ENCODE measurements at regions not wholly inside any gene's neighbourhood (a gene's known extent, or its start where the extent isn't known, plus 50 kb on each side); places are given as distances from the start of the nearest gene placed in this dataset.
A peak's percentile ranks its signal among the peaks of the same experiment; 100 is the strongest.

GRCh38 chr4:124790471-124790870 lies 77.9 kb upstream of the ANKRD50 start:
- H3K27me3 ChIP-seq (replicated peaks; ENCODE audit: insufficient read depth, low read length): no peaks in the 10 kb centered on the region
- H3K4me1 ChIP-seq (ENCODE audit: low read length): no peaks in the 10 kb centered on the region
- no peaks in the 10 kb centered on the region for H3K9me3 ChIP-seq (replicated peaks; ENCODE audit: insufficient read depth, low read length)
- no peak overlapping the region for H3K4me2 ChIP-seq (ENCODE audit: low read depth, low read length)
- no peaks in the 10 kb centered on the region for H3K36me3 ChIP-seq (replicated peaks; ENCODE audit: insufficient read depth, low read length)
- H3K79me2 ChIP-seq (ENCODE audit: low read length): no peaks in the 10 kb centered on the region
- no peak for DNase-seq
- H4K20me1 ChIP-seq (ENCODE audit: insufficient read depth, low read length): no peaks in the 10 kb centered on the region
- no peak overlapping the region for H2AFZ ChIP-seq (ENCODE audit: low read length)
- H3K27ac ChIP-seq (ENCODE audit: low read length): no peak overlapping the region
- no peaks in the 10 kb centered on the region for H3K9me2 ChIP-seq (replicated peaks; ENCODE audit: insufficient read depth, low read length)
- H3K4me3 ChIP-seq (ENCODE audit: low read length): no peak overlapping the region
- H3K9ac ChIP-seq (ENCODE audit: low read length): no peak overlapping the region
- H3F3A ChIP-seq (ENCODE audit: insufficient read depth, low read length): no peaks in the 10 kb centered on the region
- TF ChIP-seq CTCF (IDR thresholded peaks at IDR 0.05; ENCODE audit: low read length) (no peak), EZH2phosphoT487 (IDR thresholded peaks at IDR 0.05; ENCODE audit: low read length) (no peak), EZH2 (optimal IDR thresholded peaks at IDR 0.05; ENCODE audit: low read depth, low read length) (no peak)

- Histone ChIP-seq H3K36me3 (replicated peaks; ENCODE audit: insufficient read depth, low read length) (no peaks in the 10 kb centered on the region), H3K27me3 (replicated peaks; ENCODE audit: insufficient read depth, low read length) (no peaks in the 10 kb centered on the region), H3K79me2 (ENCODE audit: low read length) (no peaks in the 10 kb centered on the region), H3K4me2 (ENCODE audit: low read depth, low read length) (no peak overlapping the region), H3F3A (ENCODE audit: insufficient read depth, low read length) (no peaks in the 10 kb centered on the region), H4K20me1 (ENCODE audit: insufficient read depth, low read length) (no peaks in the 10 kb centered on the region), H3K9ac (ENCODE audit: low read length) (no peak overlapping the region), H3K4me1 (ENCODE audit: low read length) (no peaks in the 10 kb centered on the region), H3K27ac (ENCODE audit: low read length) (no peak overlapping the region), H2AFZ (ENCODE audit: low read length) (no peak overlapping the region), H3K9me2 (replicated peaks; ENCODE audit: insufficient read depth, low read length) (no peaks in the 10 kb centered on the region), H3K9me3 (replicated peaks; ENCODE audit: insufficient read depth, low read length) (no peaks in the 10 kb centered on the region), H3K4me3 (ENCODE audit: low read length) (no peak overlapping the region)
- no peak for DNase-seq
- TF ChIP-seq CTCF (IDR thresholded peaks at IDR 0.05; ENCODE audit: low read length): no peak
- no peak for TF ChIP-seq EZH2 (optimal IDR thresholded peaks at IDR 0.05; ENCODE audit: low read depth, low read length)
- TF ChIP-seq EZH2phosphoT487 (IDR thresholded peaks at IDR 0.05; ENCODE audit: low read length): no peak
Observed at GRCh38 chr4:124786634-124787033, 74.1 kb upstream of the ANKRD50 start.

DNA sequence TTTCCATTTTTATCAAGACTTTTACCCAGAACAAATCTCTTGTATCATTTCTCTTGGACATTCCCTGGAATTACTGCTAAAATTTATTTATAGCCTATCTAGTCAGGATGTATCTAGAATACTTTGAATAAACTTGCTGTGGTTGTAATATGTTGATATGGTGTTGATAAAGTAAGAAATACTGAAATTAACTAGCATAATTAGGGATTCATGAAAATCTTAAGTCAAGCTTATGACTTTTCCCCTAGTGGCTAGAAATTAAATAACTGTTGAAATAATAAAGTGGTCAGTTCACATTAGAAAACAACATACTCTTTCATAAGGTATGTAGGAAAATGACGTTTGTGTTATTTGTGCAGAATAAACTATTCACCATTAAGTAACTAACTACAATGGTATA lies 73.1 kb upstream of the ANKRD50 start:
- H3K4me1 ChIP-seq (ENCODE audit: low read length): no peaks in the 10 kb centered on the region
- H3K27me3 ChIP-seq (replicated peaks; ENCODE audit: insufficient read depth, low read length): no peaks in the 10 kb centered on the region
- no peak overlapping the region for H3K4me3 ChIP-seq (ENCODE audit: low read length)
- no peaks in the 10 kb centered on the region for H4K20me1 ChIP-seq (ENCODE audit: insufficient read depth, low read length)
- H3K79me2 ChIP-seq (ENCODE audit: low read length): no peaks in the 10 kb centered on the region
- H3F3A ChIP-seq (ENCODE audit: insufficient read depth, low read length): no peaks in the 10 kb centered on the region
- no peak overlapping the region for H3K27ac ChIP-seq (ENCODE audit: low read length)
- H3K9me3 ChIP-seq (replicated peaks; ENCODE audit: insufficient read depth, low read length): no peaks in the 10 kb centered on the region
- H2AFZ ChIP-seq (ENCODE audit: low read length): no peak overlapping the region
- no peaks in the 10 kb centered on the region for H3K36me3 ChIP-seq (replicated peaks; ENCODE audit: insufficient read depth, low read length)
- no peak overlapping the region for H3K4me2 ChIP-seq (ENCODE audit: low read depth, low read length)
- DNase-seq: no peak
- no peak for TF ChIP-seq EZH2phosphoT487 (IDR thresholded peaks at IDR 0.05; ENCODE audit: low read length)
- TF ChIP-seq CTCF (IDR thresholded peaks at IDR 0.05; ENCODE audit: low read length): peak; percentile 4; the same call in 1 of the 2 replicates
- no peak for TF ChIP-seq EZH2 (optimal IDR thresholded peaks at IDR 0.05; ENCODE audit: low read depth, low read length)
- H3K9me2 ChIP-seq (replicated peaks; ENCODE audit: insufficient read depth, low read length): no peaks in the 10 kb centered on the region
- H3K9ac ChIP-seq (ENCODE audit: low read length): no peak overlapping the region
